ENCODE measurements at regions not wholly inside any gene's neighbourhood (a gene's known extent, or its start where the extent isn't known, plus 50 kb on each side); places are given as distances from the start of the nearest gene placed in this dataset.

DNA sequence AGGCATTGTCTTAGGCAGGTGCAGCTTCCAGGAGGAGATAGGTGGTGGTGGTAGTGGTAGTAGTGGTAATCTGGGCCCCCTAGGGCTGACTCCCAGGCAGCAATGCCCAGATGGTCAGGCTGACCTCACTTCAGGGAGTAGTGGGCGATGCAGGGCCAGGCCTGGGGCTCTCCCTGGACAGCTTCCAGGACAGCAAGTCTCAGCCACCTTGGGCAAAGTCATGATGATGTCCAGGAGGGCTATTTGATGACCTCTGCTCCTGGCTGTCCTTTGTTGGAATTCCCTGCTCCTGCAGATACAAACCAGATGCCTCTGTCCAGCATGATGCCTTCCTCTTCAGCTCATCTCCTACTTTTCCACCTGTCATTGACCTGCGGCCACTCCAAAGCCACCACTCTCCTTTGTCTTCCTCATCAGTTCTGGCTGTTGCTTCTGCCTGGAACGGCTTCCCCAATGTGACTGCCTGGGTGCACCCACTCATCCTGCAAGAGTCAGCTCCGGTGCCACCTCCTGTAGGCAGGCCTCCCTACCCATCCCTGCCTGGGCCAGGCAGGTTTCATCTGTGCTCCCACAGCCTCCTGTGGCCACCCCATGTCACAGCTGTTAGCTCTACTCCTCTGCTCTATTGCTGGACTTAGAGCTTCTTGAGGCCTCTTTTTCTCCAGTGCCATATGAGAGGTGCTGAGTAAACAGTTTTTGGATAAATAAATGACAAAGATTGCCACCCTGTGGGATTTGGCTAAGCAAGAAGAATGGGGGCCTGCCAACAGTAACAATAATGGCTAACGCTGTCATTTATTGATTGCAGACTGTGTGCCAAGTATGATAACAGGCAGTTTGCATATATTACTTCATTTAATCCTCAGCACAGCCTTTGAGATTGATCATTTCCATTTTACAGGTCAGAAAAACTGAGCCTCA lies 172.9 kb upstream of the NECTIN1 start:
- H3K9me3 ChIP-seq (ENCODE audit: low read length), result no peaks in the 10 kb centered on the region
- no peak overlapping the region for H3K9ac ChIP-seq (ENCODE audit: insufficient read depth, low read depth, low read length)
- intact Hi-C loops (cut with micrococcal nuclease; ENCODE audit: unreplicated experiment) (no loop called here), in situ Hi-C loops (cut with HindIII; ENCODE audit: extremely low pct_ligation_motif_present, low pct_unique_long_range_greater_than_20kb) (no loop called here)
- no peak overlapping the region for H3K4me2 ChIP-seq (ENCODE audit: low read depth, low read length)
- ChIA-PET POLR2A (no interaction called here), CTCF (ENCODE audit: low intra/inter-chr PET ratio, low total read pairs) (no interaction called here)
- 38% methylated on average over 5 of the region's 5 CpGs for WGBS (ENCODE audit: low lambda C conversion rate)
- no peaks in the 10 kb centered on the region for H4K20me1 ChIP-seq (ENCODE audit: insufficient read depth, low read length)
- H3K4me3 ChIP-seq (replicated peaks in 1 of 3; ENCODE audit: insufficient read depth in 1 of 3, low read depth in 2 of 3, low read length in 3 of 3), result no peak overlapping the region
- no peak overlapping the region for H2AFZ ChIP-seq (ENCODE audit: low read length)
- ATAC-seq, result no peak
- H3K79me2 ChIP-seq (ENCODE audit: insufficient read depth, low read length), result no peaks in the 10 kb centered on the region
- H3K36me3 ChIP-seq (replicated peaks in 1 of 2; ENCODE audit: control insufficient read depth in 1 of 2, insufficient read depth in 2 of 2, low read length in 2 of 2), result no peaks in the 10 kb centered on the region
- no peak for FAIRE-seq
- no peak for DNase-seq (ENCODE audit: low spot score)
- H3K27me3 ChIP-seq (ENCODE audit: control insufficient read depth in 1 of 2, insufficient read depth in 2 of 2, low read length in 2 of 2), result peaks cover 1 to 12% of the 10 kb centered on the region in 2 experiments; a peak in 3 of 5 replicates
- no TSS peak for BruUV-seq (replicated peaks)
- TF ChIP-seq, protein P1, sequence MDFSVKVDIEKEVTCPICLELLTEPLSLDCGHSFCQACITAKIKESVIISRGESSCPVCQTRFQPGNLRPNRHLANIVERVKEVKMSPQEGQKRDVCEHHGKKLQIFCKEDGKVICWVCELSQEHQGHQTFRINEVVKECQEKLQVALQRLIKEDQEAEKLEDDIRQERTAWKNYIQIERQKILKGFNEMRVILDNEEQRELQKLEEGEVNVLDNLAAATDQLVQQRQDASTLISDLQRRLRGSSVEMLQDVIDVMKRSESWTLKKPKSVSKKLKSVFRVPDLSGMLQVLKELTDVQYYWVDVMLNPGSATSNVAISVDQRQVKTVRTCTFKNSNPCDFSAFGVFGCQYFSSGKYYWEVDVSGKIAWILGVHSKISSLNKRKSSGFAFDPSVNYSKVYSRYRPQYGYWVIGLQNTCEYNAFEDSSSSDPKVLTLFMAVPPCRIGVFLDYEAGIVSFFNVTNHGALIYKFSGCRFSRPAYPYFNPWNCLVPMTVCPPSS (IDR thresholded peaks at IDR 0.05), result no peak
- peak; percentile 37 to 52; a peak in 3 of 4 replicates for TF ChIP-seq MAFK (conservative IDR thresholded peaks at IDR 0.05 in 1 of 2, IDR thresholded peaks at IDR 0.05 in 1 of 2; ENCODE audit: low read length in 2 of 2)
- no peak for TF ChIP-seq NFRKB (IDR thresholded peaks at IDR 0.05)
- no peak for TF ChIP-seq ATRX (CRISPR knock-in tag; IDR thresholded peaks at IDR 0.05; ENCODE audit: borderline replicate concordance)
- no peak for TF ChIP-seq ZNF292 (CRISPR knock-in tag; IDR thresholded peaks at IDR 0.05; ENCODE audit: borderline replicate concordance, low read depth)
- TF ChIP-seq ZNF660 (CRISPR knock-in tag; IDR thresholded peaks at IDR 0.05; ENCODE audit: borderline replicate concordance, low read depth), result no peak
- TF ChIP-seq SUZ12 (IDR thresholded peaks at IDR 0.05; ENCODE audit: low read depth, low read length), result no peak
- H3K27ac ChIP-seq (ENCODE audit: extremely low read length, insufficient read depth, low read length), result no peak overlapping the region
- peaks cover 3% of the 10 kb centered on the region for H3K4me1 ChIP-seq (ENCODE audit: insufficient read depth, low read length)

Data from HepG2 (cell line).